Adipocyte (in vitro differentiated cells): ENCODE measurements at regions not wholly inside any gene's neighbourhood (a gene's known extent, or its start where the extent isn't known, plus 50 kb on each side); places are given as distances from the start of the nearest gene placed in this dataset.
A peak's percentile ranks its signal among the peaks of the same experiment; 100 is the strongest.
"Not testable (repeated sequence)": the region's sequence is repeated elsewhere in the genome, so short reads cannot be mapped to it uniquely, and the experiment has no call there.

ENCODE experiments used
- DNase-seq: peaks from one replicate; pipeline ENCODE4 v3.0.0-alpha.2; 2015; ENCODE audit warnings: low read depth
- H3K27me3 ChIP-seq: replicated peaks from 2 replicates; pipeline ENCODE4 v1.7.0; 2013; ENCODE audit warnings: mild to moderate bottlenecking, low read length, moderate library complexity; ENCODE audit not compliant: control insufficient read depth, insufficient read depth
- H3K36me3 ChIP-seq: 2 replicates; pipeline ENCODE4 v1.7.0; 2013; ENCODE audit warnings: low read length, mild to moderate bottlenecking, moderate library complexity; ENCODE audit not compliant: control insufficient read depth, insufficient read depth, severe bottlenecking
- H3K4me1 ChIP-seq: 2 replicates; pipeline ENCODE4 v1.7.0; 2013; ENCODE audit warnings: mild to moderate bottlenecking, low read length, moderate library complexity; ENCODE audit not compliant: control insufficient read depth, insufficient read depth
- H3K4me3 ChIP-seq: 2 replicates; pipeline ENCODE4 v1.7.0; 2013; ENCODE audit warnings: mild to moderate bottlenecking, low read length, moderate library complexity
- H3K9ac ChIP-seq: 2 replicates; pipeline ENCODE4 v1.7.0; 2013; ENCODE audit warnings: mild to moderate bottlenecking, low read length, moderate library complexity
- H3K9me3 ChIP-seq: 2 replicates; pipeline ENCODE4 v1.7.0; 2013; ENCODE audit warnings: mild to moderate bottlenecking, low read length, moderate library complexity; ENCODE audit not compliant: control insufficient read depth

GRCh38 chr12:124378926-124379325, 84.0 kb downstream of the RFLNA start:
- no peak for DNase-seq
- Histone ChIP-seq H3K9me3 (no peaks in the 10 kb centered on the region), H3K9ac (peak overlapping the region; percentile 55), H3K4me1 (peaks cover 35% of the 10 kb centered on the region), H3K4me3 (no peak overlapping the region), H3K27me3 (no peaks in the 10 kb centered on the region), H3K36me3 (peaks cover 73% of the 10 kb centered on the region)

DNA sequence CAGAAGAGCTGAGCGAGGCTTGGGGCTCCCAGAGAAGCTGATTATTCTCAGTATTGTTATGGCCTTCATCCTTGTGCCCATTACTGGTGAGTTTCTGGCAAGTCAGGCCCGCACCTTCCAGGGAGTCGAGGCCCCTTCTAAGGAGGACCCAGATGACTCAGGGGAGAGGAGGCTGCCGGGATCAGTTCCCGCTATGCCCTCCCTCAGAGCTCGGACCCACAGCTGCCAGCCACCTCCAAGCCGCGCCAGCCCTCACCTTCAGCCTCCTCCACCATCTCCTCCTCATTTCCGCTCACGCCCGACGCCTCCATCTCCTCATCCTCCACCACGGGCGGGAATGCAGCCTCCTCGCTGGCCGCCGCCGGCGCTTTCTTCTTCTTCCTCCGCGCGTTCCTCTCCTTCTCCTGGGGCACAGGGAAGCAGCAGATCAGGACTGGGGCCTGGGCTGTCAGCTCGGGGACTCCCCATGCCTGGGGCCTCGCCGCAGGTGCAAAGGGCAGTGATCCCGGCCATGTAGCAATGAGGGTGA, 83.2 kb downstream of the RFLNA start:
- no peak overlapping the region for H3K9ac ChIP-seq
- H3K27me3 ChIP-seq = no peaks in the 10 kb centered on the region
- H3K4me3 ChIP-seq = no peak overlapping the region
- peaks cover 68% of the 10 kb centered on the region for H3K36me3 ChIP-seq
- DNase-seq = no peak
- H3K4me1 ChIP-seq = peaks cover 35% of the 10 kb centered on the region
- H3K9me3 ChIP-seq = no peaks in the 10 kb centered on the region

- Histone ChIP-seq H3K4me3 (no peak overlapping the region), H3K4me1 (peaks cover 24% of the 10 kb centered on the region), H3K27me3 (no peaks in the 10 kb centered on the region), H3K9me3 (no peaks in the 10 kb centered on the region), H3K9ac (no peak overlapping the region), H3K36me3 (peaks cover 76% of the 10 kb centered on the region)
- no peak for DNase-seq
Measured at GRCh38 chr12:124376435-124376834, 81.5 kb downstream of the RFLNA start.

DNA sequence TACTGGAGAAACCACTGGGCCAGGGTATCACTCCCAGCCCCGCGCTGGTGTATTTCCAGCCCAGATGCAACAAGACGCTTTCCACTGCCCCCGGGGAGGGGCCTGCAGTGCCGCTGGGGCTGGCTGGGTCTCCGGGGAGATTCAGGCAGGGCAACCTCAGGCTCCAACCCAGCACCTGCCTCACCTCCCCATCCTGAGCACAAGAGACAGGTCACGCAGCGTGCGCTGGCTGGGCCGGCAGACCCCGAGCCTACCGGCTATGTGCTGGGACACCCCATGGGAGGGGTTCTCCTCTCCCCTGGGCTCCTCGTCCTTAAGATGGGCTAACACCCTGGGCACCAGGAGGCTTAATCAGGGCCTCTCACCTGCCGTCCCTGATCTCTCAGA, 80.9 kb downstream of the RFLNA start:
- no peaks in the 10 kb centered on the region for H3K27me3 ChIP-seq
- no peak overlapping the region for H3K9ac ChIP-seq
- no peaks in the 10 kb centered on the region for H3K9me3 ChIP-seq
- no peak overlapping the region for H3K4me3 ChIP-seq
- DNase-seq = no peak
- peaks cover 79% of the 10 kb centered on the region for H3K36me3 ChIP-seq
- peaks cover 19% of the 10 kb centered on the region for H3K4me1 ChIP-seq

GRCh38 chr12:124375141-124375788, 80.4 kb downstream of the RFLNA start:
- no peak overlapping the region for H3K4me3 ChIP-seq
- H3K4me1 ChIP-seq = peaks cover 19% of the 10 kb centered on the region
- no peaks in the 10 kb centered on the region for H3K27me3 ChIP-seq
- peaks cover 84% of the 10 kb centered on the region for H3K36me3 ChIP-seq
- no peaks in the 10 kb centered on the region for H3K9me3 ChIP-seq
- no peak overlapping the region for H3K9ac ChIP-seq
- no peak for DNase-seq

DNA sequence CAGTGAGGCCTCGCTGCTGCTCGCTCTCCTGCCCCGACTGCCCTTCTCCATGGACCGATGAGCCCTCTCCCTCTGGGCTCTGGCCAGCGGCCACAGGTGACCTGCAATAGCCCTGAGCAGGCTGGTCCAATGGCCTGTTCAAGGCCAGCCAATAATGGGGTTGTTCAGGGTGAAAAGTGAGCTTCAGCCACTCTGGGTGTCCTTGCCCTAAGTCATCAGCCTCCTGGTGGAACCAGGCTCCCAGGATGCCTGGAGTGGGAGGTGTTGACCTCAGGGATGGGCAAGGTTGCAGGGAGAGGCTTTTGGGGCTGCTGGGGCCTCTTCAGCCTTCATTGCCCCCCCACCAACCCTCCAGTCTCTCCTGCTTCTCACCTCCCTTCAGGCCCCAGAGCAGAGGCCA, 79.7 kb downstream of the RFLNA start:
- Histone ChIP-seq H3K27me3 (no peaks in the 10 kb centered on the region), H3K4me1 (peaks cover 20% of the 10 kb centered on the region), H3K36me3 (peaks cover 83% of the 10 kb centered on the region), H3K9me3 (no peaks in the 10 kb centered on the region), H3K4me3 (no peak overlapping the region), H3K9ac (no peak overlapping the region)
- DNase-seq = no peak

DNA sequence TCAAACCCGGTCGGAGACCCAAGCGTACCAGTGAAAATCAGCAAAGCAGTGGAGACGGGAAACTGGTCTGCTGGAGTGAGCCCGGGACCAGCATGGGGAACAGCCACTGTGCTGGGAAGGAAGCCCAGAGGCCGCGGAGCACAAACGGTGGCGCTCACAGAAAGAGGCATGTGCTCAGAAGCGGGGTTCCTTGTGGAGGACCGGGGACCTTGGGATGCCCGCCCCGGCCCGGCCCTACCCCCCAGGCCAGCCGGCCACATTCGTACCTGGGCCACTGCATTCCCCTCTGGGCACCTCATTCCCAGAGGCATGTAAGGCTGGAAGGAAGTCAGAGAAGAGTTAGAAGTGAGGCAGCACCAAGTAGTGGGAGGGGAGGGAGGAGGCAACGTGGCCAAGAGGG, 79.3 kb downstream of the RFLNA start:
- no peaks in the 10 kb centered on the region for H3K9me3 ChIP-seq
- H3K4me3 ChIP-seq = no peak overlapping the region
- H3K27me3 ChIP-seq = no peaks in the 10 kb centered on the region
- H3K9ac ChIP-seq = no peak overlapping the region
- H3K36me3 ChIP-seq = peaks cover 79% of the 10 kb centered on the region
- H3K4me1 ChIP-seq = peaks cover 19% of the 10 kb centered on the region
- no peak for DNase-seq

GRCh38 chr12:124373701-124374100, 78.8 kb downstream of the RFLNA start:
- DNase-seq, H3K27me3 ChIP-seq, H3K9me3 ChIP-seq, H3K9ac ChIP-seq, H3K4me3 ChIP-seq: not testable (repeated sequence)
- peaks cover 21% of the 10 kb centered on the region for H3K4me1 ChIP-seq
- H3K36me3 ChIP-seq = peaks cover 75% of the 10 kb centered on the region

- no peak for DNase-seq
- peaks cover 66% of the 10 kb centered on the region for H3K36me3 ChIP-seq
- no peak overlapping the region for H3K4me3 ChIP-seq
- H3K27me3 ChIP-seq = no peaks in the 10 kb centered on the region
- H3K4me1 ChIP-seq = peaks cover 30% of the 10 kb centered on the region
- H3K9ac ChIP-seq = no peak overlapping the region
- H3K9me3 ChIP-seq = no peaks in the 10 kb centered on the region
Measured at GRCh38 chr12:124372831-124373230, 77.9 kb downstream of the RFLNA start.

DNA sequence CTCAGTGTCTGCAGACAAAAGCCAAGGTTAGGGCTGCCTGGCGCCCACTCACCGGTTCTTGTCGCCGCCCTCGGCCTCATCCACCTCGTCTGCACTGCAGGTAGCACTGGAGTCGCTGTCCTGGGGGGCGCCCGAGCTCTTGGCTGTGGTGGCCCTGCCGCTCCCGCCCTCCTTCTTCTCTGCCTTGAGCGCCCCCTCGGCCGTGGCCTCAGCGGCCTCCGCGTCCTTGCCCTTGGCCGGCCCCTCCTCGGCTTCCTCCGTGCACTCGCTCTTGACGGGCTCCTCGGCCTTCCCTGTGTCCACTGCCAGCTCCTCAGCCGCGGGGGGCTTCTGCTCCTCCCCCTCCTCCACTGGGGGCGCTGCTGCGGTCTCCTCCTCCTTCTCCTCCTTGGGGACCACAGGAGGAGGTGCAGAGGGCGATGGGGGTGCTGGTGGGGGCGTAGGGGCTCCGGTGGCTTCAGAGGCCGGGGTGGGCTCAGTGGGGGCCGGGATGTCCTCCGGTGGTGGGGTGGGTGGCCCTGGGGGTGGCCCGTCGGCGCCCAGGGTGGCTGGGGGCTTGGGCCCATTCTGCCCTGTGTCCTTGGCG, 77.2 kb downstream of the RFLNA start:
- no peaks in the 10 kb centered on the region for H3K27me3 ChIP-seq
- H3K4me3 ChIP-seq = no peak overlapping the region
- H3K4me1 ChIP-seq = peaks cover 34% of the 10 kb centered on the region
- H3K9ac ChIP-seq = no peak overlapping the region
- H3K9me3 ChIP-seq = no peaks in the 10 kb centered on the region
- H3K36me3 ChIP-seq = peaks cover 62% of the 10 kb centered on the region
- no peak for DNase-seq

DNA sequence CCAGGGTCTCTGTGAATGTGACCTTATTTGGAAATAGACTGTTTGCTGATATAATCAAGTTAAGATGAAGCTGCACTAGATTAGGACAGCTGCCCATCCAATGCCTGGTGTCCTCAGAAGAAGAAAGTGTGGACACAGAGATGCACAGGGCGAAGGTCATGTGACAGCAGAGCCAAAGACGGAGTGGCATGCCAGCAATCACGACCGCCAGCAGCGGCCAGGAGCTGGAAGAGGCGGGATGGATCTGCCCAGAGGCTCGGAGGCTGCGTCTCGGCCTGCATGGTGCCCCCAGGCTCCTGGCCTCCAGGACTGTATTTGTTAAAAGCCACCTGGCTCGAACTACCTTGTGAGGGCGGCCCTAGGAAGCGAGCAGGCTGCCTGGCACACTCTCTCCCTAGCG, 76.5 kb downstream of the RFLNA start:
- no peak for DNase-seq

More for the DNA sequence above, 76.5 kb downstream of the RFLNA start:
- no peak overlapping the region for H3K9ac ChIP-seq
- no peak overlapping the region for H3K4me3 ChIP-seq
- peaks cover 62% of the 10 kb centered on the region for H3K36me3 ChIP-seq
- peaks cover 34% of the 10 kb centered on the region for H3K4me1 ChIP-seq
- no peaks in the 10 kb centered on the region for H3K9me3 ChIP-seq
- H3K27me3 ChIP-seq = no peaks in the 10 kb centered on the region
